ENCODE measurements at regions not wholly inside any gene's neighbourhood (a gene's known extent, or its start where the extent isn't known, plus 50 kb on each side); places are given as distances from the start of the nearest gene placed in this dataset.

- no peak for TF ChIP-seq CTCF (conservative IDR thresholded peaks at IDR 0.05 in 1 of 2, IDR thresholded peaks at IDR 0.05 in 1 of 2; ENCODE audit: low read depth in 1 of 2, low read length in 2 of 2)
- TF ChIP-seq EZH2 (IDR thresholded peaks at IDR 0.05; ENCODE audit: low read length, missing control alignments): no peak
These were observed 464.5 kb upstream of the RGS18 start for GRCh38 chr1:191693797-191694196.

Measured in fibroblast of lung (primary cell).